ENCODE measurements at regions not wholly inside any gene's neighbourhood (a gene's known extent, or its start where the extent isn't known, plus 50 kb on each side); places are given as distances from the start of the nearest gene placed in this dataset.

DNA sequence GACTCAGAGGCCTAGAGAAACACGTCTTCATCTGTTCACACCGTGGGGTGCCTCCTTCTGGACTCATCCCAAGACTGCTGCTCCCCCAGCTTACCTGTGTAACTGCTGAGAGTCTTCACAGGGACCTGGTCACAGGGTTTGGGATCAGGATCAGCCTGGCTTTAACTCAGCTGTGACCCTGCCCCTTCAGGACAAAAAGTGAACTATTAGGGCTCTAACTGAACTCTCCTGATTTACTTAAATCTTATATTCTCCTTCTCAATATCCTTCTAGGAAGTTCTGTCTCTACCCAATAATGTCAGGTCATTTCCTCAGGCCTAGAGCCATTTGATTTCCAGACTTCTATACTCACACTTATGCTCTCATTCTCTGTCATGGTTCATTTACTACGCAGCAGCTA is 108.4 kb downstream of the ZNF280B start:
- TF ChIP-seq, protein P1, sequence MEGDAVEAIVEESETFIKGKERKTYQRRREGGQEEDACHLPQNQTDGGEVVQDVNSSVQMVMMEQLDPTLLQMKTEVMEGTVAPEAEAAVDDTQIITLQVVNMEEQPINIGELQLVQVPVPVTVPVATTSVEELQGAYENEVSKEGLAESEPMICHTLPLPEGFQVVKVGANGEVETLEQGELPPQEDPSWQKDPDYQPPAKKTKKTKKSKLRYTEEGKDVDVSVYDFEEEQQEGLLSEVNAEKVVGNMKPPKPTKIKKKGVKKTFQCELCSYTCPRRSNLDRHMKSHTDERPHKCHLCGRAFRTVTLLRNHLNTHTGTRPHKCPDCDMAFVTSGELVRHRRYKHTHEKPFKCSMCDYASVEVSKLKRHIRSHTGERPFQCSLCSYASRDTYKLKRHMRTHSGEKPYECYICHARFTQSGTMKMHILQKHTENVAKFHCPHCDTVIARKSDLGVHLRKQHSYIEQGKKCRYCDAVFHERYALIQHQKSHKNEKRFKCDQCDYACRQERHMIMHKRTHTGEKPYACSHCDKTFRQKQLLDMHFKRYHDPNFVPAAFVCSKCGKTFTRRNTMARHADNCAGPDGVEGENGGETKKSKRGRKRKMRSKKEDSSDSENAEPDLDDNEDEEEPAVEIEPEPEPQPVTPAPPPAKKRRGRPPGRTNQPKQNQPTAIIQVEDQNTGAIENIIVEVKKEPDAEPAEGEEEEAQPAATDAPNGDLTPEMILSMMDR (conservative IDR thresholded peaks at IDR 0.05; ENCODE audit: low read depth, low read length): no peak
- TF ChIP-seq POLR2A (IDR thresholded peaks at IDR 0.05; ENCODE audit: low read depth, low read length): no peak
- TF ChIP-seq, protein P2, sequence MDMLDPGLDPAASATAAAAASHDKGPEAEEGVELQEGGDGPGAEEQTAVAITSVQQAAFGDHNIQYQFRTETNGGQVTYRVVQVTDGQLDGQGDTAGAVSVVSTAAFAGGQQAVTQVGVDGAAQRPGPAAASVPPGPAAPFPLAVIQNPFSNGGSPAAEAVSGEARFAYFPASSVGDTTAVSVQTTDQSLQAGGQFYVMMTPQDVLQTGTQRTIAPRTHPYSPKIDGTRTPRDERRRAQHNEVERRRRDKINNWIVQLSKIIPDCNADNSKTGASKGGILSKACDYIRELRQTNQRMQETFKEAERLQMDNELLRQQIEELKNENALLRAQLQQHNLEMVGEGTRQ (IDR thresholded peaks at IDR 0.05; ENCODE audit: low read depth, low read length): no peak
- no peak for TF ChIP-seq CEBPB (IDR thresholded peaks at IDR 0.05; ENCODE audit: low read depth, low read length)
- no peak for TF ChIP-seq RFX5 (IDR thresholded peaks at IDR 0.05; ENCODE audit: low read depth, low read length)
- no peak for TF ChIP-seq SMC3 (IDR thresholded peaks at IDR 0.05; ENCODE audit: low read depth, low read length)
- TF ChIP-seq NFE2L2 (IDR thresholded peaks at IDR 0.05; ENCODE audit: low read depth, low read length): no peak
- no peak for TF ChIP-seq CHD1 (IDR thresholded peaks at IDR 0.05; ENCODE audit: low read depth, low read length)
- TF ChIP-seq, protein P3, sequence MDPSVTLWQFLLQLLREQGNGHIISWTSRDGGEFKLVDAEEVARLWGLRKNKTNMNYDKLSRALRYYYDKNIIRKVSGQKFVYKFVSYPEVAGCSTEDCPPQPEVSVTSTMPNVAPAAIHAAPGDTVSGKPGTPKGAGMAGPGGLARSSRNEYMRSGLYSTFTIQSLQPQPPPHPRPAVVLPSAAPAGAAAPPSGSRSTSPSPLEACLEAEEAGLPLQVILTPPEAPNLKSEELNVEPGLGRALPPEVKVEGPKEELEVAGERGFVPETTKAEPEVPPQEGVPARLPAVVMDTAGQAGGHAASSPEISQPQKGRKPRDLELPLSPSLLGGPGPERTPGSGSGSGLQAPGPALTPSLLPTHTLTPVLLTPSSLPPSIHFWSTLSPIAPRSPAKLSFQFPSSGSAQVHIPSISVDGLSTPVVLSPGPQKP (IDR thresholded peaks at IDR 0.05; ENCODE audit: borderline replicate concordance, low read depth, low read length): no peak
- TF ChIP-seq MAZ (IDR thresholded peaks at IDR 0.05; ENCODE audit: borderline replicate concordance, low read depth, low read length): no peak

All from IMR-90 (cell line).